C4-2B (cell line): ENCODE measurements at regions not wholly inside any gene's neighbourhood (a gene's known extent, or its start where the extent isn't known, plus 50 kb on each side); places are given as distances from the start of the nearest gene placed in this dataset.
"Not testable (repeated sequence)": the region's sequence is repeated elsewhere in the genome, so short reads cannot be mapped to it uniquely, and the experiment has no call there.

ENCODE experiments used
- H3K27ac ChIP-seq: fragments of 450-650 bp; 2 replicates; pipeline ENCODE4 v1.5.1; 2017
- CTCF ChIP-seq: fragments of 450-650 bp; conservative IDR thresholded peaks from 2 replicates; pipeline ENCODE4 v1.5.1; 2017; ENCODE audit warnings: mild to moderate bottlenecking
- ZFX ChIP-seq: fragments of 450-650 bp; IDR thresholded peaks from 2 replicates; pipeline ENCODE4 v1.6.1; 2017

DNA sequence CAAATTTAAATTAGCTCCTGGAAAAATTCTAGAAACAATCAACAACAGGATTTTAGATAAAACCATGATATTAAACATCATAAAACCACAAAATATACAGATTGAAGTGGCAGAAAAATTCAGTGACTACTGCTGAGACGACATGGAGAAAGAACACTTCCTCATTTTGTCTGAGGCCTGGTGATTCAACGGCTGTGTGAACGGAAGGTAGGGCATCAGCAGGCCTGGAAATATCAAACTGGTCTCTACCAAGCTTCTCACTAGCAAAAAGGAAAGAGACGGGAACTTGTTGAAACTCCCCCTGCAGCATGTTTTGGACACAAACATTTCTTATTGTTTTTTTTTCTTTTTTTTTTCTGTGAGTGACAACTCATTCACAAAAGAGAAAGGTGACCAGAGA, 58.0 kb upstream of the AHI1 start:
- TF ChIP-seq ZFX (no peak), CTCF (no peak)
- H3K27ac ChIP-seq = no peak overlapping the region

- TF ChIP-seq CTCF (no peak), ZFX (no peak)
- H3K27ac ChIP-seq = no peak overlapping the region
Observed at GRCh38 chr6:135557582-135557981, 60.0 kb upstream of the AHI1 start.

DNA sequence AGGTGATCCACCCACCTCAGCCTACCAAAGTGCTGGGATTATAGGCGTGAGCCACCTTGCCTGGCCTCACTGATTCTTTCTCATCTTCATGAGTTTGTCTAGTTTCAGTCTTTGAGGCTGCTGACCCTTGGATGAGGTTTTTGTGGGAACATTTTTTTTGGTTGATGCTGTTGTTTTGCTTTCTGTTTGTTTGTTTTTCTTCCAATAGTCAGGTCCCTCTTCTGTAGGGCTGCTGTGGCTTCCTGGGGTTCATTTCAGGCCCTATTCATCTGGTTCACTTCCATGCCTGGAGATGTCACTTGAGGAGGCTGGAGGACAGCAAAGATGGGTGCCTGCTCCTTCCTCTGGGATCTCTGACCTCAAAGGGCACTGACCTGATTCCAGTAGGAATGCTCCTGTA, 68.1 kb upstream of the AHI1 start:
- H3K27ac ChIP-seq = not testable (repeated sequence)

DNA sequence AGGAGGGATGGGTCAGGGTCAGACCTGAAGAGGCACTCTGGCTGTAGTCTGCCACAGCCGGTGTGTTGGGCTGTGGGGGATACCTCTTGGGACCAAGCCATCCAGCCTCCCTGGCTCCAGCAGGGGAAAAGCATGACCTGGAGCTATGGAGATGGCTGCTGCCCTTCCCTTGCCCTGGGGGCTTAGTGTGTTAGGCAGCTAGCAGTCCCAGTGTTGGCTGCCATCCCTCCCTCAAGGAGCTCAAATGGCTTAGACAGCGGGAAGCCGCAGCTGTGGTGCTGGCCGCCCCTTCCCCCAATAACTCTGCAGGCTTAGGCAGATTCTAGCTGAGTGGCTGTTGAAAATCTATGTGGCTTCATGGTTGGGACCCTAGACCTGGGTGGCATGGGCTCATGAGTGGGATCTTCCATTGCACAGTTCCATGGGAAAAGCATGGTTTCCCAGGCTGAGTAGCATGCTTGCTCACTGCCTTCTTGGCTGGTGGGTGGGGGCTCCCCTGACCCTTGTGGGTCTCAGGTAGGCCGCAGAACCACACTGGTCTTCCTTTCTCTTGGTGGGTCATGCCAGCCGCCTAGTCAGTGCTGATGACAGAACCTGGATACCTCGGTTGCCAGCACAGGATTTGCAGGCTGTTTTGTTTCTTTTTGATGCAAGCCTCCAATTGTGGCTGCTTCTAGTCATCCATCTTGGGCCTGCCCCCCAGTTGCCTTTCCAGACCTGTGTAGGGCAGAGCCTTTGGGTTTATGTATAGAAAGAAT, 69.0 kb upstream of the AHI1 start:
- TF ChIP-seq ZFX (no peak), CTCF (no peak)
- no peak overlapping the region for H3K27ac ChIP-seq

- no peak overlapping the region for H3K27ac ChIP-seq
- TF ChIP-seq ZFX (no peak), CTCF (no peak)
Observed at GRCh38 chr6:135567375-135568083, 70.0 kb upstream of the AHI1 start.

- no peak overlapping the region for H3K27ac ChIP-seq
- no peak for TF ChIP-seq ZFX
- TF ChIP-seq CTCF = no peak
Observed at GRCh38 chr6:135568379-135568778, 70.8 kb upstream of the AHI1 start.

DNA sequence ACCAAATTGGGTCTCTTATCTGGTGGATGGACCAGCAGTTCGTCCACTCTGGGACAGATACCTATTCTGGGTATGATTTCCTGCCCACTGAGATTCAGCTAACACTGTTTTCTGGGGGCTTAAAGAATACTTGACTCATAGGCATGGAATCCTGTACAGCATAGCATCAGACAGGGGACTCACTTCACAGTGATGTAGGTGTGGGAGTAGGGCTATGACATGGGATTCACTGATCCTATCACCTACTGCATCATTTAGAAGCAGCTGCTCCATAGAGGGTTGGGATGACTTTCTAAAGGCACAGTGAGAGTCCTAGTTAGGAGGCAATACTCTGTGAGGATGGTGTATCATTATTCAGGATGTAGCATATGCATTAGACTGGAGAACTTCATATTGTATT, 74.5 kb upstream of the AHI1 start:
- TF ChIP-seq ZFX = no peak
- no peak overlapping the region for H3K27ac ChIP-seq

- no peak for TF ChIP-seq CTCF
- TF ChIP-seq ZFX = no peak
Observed at GRCh38 chr6:135575629-135576028, 78.1 kb upstream of the AHI1 start.

More at GRCh38 chr6:135575629-135576028, 78.1 kb upstream of the AHI1 start:
- H3K27ac ChIP-seq = no peak overlapping the region
